ENCODE measurements at regions not wholly inside any gene's neighbourhood (a gene's known extent, or its start where the extent isn't known, plus 50 kb on each side); places are given as distances from the start of the nearest gene placed in this dataset.

DNA sequence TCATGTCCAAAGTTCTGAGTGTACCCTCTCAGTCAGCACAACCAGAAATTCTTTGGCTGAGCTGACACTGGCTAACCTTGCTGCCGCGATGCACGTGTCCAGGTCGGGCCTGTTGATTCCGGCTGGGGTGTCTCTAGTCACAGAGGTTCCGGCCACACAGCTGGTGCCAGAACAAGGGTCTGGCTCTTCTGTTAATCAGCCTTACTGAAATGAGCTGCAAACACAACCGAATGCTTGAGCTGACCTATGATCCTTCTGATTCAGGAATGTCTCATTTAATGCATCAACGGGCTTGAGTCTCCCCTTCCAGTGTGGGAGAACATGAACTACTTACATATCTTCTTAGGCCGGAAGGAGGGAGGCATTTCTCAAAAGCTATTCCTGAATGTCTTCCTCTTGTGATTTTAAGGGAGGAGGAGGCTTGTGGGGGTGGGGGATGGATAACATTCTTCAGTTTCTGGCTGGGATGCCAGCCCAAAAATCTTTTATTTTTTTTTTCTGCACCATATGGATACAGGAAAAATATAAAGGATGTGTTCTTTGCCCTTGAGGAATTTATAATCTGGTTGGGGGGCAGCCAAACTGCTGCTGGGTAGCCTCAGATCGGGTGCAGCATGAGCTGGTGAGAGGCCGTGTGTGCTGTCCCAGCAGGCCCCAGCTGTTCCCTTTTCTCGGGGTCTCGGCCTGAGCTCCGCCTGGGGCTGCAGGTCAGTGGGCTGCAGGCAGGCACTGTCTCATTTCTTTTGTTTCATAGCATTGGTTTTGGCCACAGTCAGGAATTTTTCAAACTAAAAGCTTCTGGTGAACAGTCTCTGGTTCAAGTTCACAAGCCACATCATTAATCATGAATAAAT lies 319.1 kb upstream of the TBL1XR1 start:
- no peak for DNase-seq

DNA sequence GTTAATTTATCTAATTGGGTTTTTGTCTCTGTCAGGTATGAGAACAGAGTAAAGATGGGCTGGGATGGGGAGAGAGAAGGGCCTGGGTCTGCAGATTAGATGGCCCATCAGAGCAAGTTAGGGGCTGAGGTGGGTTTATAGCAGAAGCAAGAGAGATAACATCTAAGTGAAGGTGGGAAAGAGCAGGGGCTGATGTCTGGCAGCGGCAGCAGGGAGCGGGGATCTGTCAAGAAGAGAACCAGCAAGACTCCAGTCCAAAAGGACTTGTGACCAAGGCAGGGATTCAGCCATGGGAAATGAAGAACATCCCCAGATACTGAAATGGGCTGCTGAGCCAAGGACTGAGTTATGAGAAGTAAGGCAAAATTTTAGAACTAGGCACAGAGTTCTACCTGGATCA lies 320.6 kb upstream of the TBL1XR1 start:
- DNase-seq, result no peak

DNA sequence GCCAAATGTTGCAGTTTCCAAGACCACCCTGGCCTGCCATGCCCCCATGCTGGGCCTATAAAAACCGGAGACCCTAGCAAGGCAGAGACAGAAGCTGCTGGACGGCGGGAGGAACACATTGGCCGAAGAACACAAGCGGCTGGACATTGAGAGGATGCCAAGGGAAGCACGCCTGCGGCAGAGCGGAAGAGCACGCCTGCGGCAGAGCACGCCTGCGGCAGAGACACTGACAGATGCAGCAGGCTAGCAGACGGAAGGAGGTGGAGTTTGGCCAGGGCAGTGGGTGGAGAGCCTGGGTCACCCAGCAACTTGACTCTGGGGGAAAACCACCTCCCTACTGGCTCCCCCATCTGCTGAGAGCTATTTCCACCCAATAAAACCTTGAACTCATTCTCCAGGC lies 322.3 kb upstream of the TBL1XR1 start:
- no peak for DNase-seq

DNA sequence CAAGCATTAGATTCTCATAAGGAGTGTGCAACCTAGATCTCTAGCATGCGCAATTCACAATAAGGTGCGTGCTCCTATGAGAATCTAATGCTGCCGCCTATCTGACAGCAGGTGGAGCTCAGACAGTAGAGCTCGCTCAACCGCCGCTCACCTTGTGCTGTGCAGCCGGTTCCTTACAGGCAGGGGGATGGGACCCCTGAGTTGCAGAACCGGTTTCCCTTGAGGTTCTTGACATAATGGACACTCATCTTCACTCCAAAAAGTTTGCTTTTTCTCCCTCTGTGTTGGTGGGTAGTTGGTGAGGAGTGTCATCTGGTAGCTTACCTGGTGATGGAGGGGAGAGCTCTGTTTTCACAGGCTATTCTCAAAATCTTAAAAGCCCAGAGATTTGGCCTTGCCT lies 324.0 kb upstream of the TBL1XR1 start:
- DNase-seq, result no peak

DNA sequence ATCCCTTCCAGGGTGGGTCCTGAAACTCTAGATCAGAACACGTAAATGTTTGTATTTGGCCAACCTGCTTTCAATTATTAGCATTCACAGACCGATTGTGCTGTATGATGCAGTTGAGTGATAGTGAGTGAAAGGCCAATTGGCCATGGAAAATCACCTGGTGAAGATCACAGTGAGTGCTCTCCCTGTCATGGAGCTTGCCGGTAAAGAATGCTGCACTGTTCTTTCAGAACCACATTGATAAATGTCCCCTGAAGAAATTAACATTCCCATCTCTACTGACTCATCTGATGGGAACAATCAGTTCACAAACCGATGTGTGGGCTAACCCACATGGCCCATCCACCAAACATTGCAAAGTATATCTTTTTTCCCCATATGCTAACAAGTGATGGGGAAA lies 324.8 kb upstream of the TBL1XR1 start:
- DNase-seq, result no peak

DNA sequence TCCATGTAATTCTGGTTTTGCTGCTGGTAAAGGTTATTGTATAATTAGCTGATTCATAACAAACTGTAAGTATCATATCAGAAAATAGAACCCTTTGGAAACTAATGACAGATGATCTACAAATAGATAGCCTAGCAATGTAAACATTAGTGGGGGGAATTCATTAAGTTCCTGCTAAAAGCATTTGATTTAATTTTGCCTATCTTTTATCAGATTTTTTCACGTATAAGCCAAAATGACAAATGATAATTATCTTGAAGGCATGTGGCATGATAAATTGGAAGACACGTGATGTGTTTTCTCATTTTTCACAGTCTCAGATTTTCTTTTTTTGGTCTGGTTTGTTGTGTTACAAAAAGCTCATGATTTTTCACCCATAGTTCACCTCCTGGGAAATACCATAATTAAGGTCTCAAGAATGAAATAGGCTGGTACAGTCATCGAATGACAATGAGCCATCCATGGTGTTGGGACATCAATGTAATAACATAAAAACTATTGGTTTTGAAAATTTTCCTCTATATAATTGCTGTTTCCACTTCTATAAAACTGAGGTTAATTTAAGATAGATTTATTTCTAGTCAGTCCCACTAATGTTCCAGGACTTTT lies 325.9 kb upstream of the TBL1XR1 start:
- no peak for DNase-seq

DNA sequence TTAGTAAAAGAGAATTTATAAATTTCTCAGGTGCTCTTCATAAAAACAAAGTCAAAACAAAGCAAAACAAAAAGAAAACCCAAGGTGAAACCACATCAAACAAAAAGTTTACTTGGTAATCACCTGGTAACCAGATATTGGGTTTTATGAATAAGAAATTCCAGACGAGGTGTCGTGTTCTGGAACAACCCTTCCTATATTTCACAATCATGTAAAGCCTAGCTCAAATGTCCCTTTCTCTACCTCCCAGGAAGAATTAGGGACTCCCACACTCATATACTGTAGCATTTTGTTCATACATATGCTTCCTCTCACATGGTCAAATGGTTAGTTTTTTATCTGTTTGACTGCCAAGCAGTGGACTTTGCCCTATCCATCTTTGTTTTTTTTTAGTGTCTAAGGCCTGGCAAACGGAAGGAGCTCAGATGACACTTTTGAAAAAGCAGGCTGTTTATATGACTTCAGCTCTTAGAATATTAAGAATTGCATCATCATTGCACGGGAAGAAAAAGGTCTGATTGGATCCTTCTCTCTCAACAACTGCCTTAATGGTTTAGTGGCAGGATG lies 326.7 kb upstream of the TBL1XR1 start:
- DNase-seq, result no peak

DNA sequence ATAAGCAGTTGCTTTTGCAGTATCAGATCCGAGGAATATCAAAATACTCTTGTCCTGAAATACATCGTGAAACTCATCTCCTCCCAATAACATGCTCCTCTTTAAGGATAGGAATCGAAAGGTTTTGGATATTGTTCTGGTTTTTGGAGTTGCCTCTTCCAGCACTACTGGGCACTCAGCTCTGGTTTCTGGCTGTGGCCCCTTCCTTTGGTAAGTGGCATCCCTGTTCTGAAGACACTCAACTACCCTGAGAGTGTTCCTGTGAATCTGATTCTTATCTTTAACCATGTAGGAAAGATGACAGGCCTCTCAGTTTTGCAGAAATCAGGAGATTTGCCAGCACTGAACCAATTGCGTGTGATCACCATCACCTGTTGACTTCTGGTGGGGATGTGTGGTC lies 327.5 kb upstream of the TBL1XR1 start:
- no peak for DNase-seq

DNA sequence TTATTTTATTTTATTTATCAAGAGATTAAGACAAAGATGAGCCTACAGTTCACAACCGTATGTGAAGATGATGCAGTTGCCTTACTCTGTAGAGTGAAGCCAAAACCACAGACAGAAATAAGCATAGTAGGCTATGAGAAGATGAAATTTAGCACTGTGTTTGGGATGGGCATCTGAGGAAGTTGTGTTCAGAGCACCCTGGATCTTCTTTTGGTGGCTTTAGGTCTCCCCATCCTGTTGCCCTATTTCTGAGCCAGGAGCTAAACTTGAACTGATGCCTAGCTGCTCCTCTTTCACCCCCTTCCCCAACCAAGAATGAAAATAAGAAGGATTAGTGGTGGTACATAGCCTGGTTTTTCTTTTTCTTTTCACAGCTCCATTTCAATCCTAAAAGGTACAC lies 328.1 kb upstream of the TBL1XR1 start:
- no peak for DNase-seq

DNA sequence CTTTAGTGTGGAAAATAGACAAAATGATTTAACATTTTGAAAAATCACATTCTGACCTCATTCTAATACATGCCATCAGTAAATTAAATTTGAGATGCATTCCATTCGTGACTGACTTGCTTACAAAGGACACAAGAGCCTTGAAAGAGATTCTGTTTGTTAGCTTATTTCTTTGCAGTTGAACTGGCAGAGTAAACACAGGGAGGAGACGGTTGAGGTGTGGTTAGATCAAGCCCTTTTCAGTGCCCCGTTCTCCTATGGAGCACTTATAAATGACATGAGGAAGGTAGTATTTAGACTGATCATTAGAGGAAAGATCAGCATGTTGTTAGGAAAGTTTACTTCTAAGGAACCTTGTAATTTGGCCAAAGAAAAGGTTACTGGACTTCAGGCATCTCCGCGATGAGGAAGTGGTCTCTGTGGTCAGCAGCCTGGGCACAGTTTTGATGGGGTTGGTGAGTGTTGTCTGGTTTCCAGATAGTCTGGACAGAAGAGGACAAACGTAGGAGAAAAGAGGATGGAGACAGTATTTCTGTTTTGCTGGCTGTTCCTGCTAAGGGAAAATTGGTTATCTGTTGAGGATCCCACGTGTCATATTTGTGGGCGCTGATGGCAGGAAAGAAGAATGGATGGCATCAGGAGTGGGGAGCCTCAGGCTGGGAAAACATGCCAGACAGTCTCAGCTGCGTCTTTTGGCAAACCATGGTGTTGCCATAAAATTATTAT lies 328.9 kb upstream of the TBL1XR1 start:
- no peak for DNase-seq

DNA sequence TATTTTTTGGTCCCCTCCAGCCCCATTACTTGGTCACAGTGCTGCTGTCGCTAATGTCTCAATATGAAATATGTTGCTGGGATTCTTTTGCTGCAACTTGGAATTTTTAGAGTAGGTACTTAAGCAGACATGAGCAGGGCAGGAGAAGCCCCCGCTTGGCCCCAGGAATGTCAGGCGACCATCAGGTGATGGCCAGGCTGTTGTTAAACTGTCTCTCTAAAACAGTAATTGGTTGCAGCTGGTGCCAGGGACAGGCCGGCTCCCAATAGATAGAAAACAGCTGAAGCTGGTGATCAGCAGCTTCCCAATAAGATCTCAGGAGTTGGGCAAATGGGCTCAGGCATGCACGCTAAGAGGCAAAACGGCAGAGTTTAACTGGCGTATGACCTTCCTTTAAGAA lies 329.9 kb upstream of the TBL1XR1 start:
- no peak for DNase-seq

DNA sequence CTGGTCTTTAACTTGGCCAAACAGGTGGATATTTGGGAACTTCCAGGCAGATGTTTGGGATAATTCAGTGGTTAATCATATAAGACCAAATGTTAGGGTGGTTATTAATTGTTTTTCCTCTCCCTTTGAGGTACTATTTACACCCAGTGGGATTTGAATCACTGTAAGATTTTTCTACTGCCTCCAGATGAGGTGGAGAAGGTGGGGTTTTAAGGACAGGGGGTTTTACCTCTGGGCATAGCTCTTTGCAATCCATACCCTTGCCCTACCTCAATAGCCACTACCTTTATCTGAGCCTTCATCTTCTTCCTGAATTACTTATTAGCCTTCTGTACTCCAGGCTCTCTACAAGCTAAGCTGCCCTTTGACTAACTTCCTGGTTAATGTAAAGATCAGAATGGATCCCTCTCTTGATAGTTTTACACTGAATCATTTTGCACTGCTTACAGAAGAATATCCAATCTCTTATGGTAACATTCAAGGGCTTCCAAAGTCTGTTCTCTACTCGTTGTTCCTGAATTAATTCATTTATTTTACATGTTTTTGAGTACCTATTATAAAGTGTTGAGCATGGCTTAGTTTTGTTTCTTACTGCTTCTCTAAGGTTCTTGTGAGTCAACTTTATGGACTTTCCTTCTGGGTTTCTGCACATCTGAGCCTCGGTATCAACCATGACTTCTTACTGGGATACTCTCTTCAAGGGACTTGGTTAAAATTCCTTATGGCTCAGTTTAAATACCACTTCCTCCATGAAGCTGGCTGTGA lies 331.2 kb upstream of the TBL1XR1 start:
- DNase-seq, result no peak

DNA sequence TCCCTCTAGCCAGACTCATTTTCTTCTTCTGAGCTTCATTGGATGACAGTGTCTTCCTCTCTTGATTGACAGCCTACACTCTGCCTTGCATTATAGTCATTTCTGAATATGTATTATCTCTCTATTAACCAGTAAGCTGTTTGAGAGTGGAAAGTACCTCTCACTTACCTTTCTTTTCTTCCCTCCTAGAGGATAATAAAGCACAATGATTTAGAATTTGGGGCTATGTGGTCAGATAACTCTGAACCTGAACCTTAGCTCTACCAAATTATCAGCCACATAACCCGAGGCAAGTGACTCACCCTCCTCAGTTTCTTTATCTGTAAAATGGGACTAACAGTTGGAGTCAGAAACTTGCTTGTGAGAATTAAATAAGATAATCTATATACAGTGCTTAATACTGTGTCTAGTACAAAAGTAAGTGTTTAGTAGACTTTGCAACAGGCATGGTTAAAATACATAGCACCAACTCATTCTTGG lies 331.8 kb upstream of the TBL1XR1 start:
- DNase-seq, result no peak

DNA sequence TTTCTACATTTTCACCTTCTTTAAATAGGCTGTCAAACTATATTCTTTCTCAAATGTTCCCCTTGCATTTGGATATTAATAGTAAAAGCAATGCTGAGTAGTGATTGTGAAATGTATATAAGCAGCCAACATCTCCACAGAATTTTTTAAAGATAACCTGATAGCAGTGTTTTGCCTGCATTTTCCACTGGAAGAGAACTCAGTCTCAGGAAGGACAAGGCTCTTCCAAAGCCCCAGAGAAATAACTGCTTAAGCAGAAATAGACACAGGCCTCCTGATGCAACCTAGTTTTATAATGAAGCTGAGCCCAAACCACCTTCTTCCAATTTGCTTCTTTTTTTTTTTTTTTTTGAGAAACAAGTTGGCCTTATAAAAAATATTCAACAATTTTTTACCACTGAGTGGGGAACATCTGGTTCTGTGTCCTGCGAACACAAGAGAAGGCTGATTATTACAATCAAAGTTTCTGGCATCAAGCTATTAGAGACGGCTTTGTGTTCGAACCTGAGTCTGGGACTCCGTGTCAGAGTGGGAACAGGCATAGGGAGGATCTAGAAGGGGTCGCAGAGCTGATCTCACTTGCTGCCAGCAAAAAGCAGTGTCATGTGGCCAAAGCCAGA lies 332.5 kb upstream of the TBL1XR1 start:
- no peak for DNase-seq

DNA sequence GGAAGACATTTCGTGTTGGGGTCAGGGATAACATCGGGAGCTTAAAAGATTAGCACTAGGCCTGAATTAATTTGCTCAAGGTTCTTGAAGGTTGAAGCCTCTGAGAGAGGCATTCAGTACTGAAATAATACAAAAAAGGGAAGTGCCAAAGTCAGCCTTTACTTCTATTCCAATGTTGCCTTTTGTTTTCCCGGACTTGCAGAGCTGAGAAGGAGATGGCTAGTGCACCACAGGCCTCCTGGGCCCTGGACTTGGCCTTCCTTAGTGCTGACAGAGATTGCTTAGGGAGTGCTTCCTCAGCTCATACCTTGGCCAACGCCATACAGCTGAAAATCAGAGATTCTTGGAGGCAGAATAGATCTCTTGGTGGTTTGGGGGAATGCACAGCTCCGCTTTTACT lies 333.6 kb upstream of the TBL1XR1 start:
- no peak for DNase-seq

DNA sequence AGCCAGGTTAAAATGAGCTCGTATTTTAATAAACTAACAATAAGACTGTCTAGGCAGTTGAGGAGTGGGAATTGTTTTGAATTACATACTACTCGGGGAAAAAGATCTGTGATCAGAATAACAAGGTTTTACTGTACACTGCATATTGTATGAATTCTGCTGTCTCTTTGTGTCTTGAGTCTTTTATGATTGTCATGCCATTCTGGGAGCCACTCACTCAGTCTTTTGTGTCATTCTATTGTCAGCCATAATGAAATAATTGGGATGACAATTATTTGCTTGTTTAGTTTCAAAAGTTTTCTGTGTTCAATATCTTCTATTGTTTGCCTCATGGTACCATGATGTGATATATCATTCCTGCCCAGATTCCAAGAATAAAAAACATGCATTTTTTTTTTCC lies 339.6 kb upstream of the TBL1XR1 start:
- no peak for DNase-seq

DNA sequence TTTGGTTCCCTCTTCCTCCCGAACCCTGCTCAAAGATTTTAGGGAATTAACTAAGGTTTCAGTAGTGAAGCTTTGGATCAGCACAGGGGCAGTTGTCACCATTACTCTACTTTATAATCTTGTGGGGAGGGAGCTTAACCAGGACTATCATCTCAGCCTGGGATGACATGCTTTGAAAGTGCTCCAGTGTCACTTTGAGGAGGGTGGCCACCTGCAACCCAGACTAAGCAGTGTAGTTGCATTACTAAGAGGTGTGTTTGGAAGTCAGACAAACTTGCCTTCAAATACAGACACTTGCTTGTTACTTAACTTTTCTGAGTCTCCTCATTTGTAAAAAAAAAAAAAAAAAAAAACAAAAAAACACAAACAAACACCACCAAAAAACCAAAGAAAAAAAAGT lies 340.3 kb upstream of the TBL1XR1 start:
- DNase-seq, result no peak

DNA sequence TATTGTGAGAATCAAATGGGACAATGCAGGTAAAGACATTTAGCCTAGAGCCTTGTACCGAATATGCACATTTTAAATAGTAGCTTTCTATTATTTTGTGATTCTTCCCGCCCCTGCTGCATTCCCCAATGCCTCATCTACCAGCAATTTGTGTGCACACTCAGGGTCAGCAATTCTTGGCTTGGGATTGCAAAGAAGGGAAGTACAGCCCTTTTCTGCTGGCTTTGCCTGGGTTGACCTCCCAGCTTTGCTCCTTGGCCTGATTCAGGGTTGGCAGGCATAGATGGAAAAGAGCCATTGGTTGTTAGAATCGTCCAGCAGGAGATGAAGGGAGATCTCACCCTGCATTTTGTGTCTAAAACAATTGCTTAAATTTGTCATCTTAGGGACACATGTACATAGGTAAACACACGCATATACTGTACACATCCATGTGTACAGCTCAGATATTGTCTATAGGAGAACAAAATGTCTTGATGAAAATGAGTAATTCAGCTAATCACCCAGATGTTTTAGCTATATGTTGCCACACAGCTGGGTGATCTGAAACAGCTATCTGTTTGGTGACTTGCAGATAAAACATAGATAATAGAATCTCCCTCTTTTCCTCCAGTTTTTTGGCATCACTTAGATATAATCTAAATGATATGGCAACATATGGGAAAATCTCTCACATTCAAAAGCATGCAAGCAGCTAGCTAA lies 340.9 kb upstream of the TBL1XR1 start:
- DNase-seq, result no peak

DNA sequence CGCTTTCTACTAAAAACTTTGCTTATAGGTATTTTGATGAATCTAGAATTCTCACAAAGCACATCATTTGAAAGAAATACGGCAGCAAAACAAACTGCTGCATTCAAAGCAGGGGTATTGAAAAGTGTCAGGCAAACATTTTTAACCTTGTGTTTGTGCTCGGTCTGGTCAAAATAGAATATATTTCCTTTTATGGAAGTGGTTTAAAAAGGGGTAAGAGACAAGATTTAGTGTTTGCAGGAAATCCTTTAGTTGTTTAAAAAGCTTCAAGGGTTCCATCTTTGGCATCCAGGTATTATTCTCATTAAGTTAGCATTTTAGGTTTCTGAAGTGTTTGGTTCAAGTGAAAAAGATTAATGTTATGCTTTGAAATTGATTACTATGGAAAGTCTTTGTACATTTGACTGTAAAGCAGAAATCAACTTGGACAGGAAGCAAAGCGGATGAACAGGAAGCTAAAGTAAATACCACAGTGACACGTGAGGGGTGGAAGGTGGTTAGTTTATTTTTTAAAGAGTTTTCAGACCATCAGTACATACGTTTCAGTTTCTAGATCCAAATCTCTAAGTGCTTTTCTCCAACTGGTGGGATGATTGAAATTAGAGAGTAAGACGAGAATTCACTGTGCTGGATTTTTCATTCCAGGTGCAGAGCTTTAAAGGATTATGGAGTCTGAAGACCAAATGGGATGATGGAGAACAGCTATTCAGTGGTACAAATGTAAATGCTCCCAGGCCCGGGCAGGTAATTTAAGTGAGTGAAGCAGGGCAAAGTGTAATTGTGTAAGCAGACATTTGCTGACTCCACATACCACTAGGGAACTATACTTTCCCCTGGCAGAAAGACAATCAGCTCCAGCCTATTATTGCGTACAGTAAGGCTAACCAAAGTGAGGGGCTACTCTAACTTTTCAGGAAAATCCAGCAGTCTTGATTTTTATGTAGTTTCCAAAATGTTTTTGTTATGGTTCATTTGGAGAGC lies 341.8 kb upstream of the TBL1XR1 start:
- no peak for DNase-seq

DNA sequence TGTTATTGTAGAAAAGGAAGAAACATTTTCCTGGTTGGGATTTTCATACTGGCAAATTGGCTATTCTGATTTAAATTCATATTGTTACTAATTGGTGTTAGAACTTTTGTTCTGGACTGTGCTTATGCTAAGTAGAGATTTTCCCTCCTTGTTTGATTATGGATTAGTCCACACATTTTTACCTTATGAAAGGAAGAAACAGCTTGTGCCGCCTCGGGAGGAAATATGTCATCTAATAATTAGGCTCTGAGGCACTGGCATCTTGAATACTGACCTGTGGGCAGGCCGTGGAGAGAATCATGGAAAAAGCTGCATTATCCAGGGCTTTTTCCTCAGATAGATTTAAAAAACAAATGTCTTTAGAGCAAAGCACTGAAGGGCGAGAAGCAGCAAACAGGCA lies 344.3 kb upstream of the TBL1XR1 start:
- DNase-seq, result no peak
